ENCODE measurements at regions not wholly inside any gene's neighbourhood (a gene's known extent, or its start where the extent isn't known, plus 50 kb on each side); places are given as distances from the start of the nearest gene placed in this dataset.
"Not testable (repeated sequence)": the region's sequence is repeated elsewhere in the genome, so short reads cannot be mapped to it uniquely, and the experiment has no call there.

GRCh38 chr1:60914982-60915381, 167.4 kb upstream of the NFIA start:
- no peak for DNase-seq (ENCODE audit: low spot score)

GRCh38 chr1:60913708-60914107, 168.7 kb upstream of the NFIA start:
- not testable (repeated sequence) for DNase-seq (ENCODE audit: low spot score)

- no peak for DNase-seq (ENCODE audit: low spot score)
Measured at GRCh38 chr1:60913039-60913438, 169.3 kb upstream of the NFIA start.

GRCh38 chr1:60911966-60912697, 170.2 kb upstream of the NFIA start:
- DNase-seq (ENCODE audit: low spot score), result no peak

- no peak for DNase-seq (ENCODE audit: low spot score)
Measured at GRCh38 chr1:60908159-60908558, 174.2 kb upstream of the NFIA start.

- DNase-seq (ENCODE audit: low spot score), result no peak
Measured at GRCh38 chr1:60906526-60906925, 175.8 kb upstream of the NFIA start.

GRCh38 chr1:60906039-60906438, 176.3 kb upstream of the NFIA start:
- DNase-seq (ENCODE audit: low spot score), result no peak

GRCh38 chr1:60904099-60904851, 178.1 kb upstream of the NFIA start:
- no peak for DNase-seq (ENCODE audit: low spot score)

GRCh38 chr1:60903591-60903990, 178.8 kb upstream of the NFIA start:
- no peak for DNase-seq (ENCODE audit: low spot score)

- no peak for DNase-seq (ENCODE audit: low spot score)
Measured at GRCh38 chr1:60899464-60899863, 182.9 kb upstream of the NFIA start.

GRCh38 chr1:60898987-60899386, 183.4 kb upstream of the NFIA start:
- DNase-seq (ENCODE audit: low spot score), result no peak

GRCh38 chr1:60898413-60898812, 183.9 kb upstream of the NFIA start:
- DNase-seq (ENCODE audit: low spot score), result no peak

GRCh38 chr1:60896701-60897363, 185.5 kb upstream of the NFIA start:
- no peak for DNase-seq (ENCODE audit: low spot score)

GRCh38 chr1:60895701-60896100, 186.7 kb upstream of the NFIA start:
- no peak for DNase-seq (ENCODE audit: low spot score)

GRCh38 chr1:60895252-60895651, 187.1 kb upstream of the NFIA start:
- DNase-seq (ENCODE audit: low spot score), result no peak

GRCh38 chr1:60894741-60895140, 187.6 kb upstream of the NFIA start:
- DNase-seq (ENCODE audit: low spot score), result no peak

- no peak for DNase-seq (ENCODE audit: low spot score)
Measured at GRCh38 chr1:60894130-60894529, 188.2 kb upstream of the NFIA start.

- no peak for DNase-seq (ENCODE audit: low spot score)
Measured at GRCh38 chr1:60893136-60893930, 189.0 kb upstream of the NFIA start.

- DNase-seq (ENCODE audit: low spot score), result no peak
Measured at GRCh38 chr1:60891765-60892164, 190.6 kb upstream of the NFIA start.

- no peak for DNase-seq (ENCODE audit: low spot score)
Measured at GRCh38 chr1:60891281-60891680, 191.1 kb upstream of the NFIA start.

- no peak for DNase-seq (ENCODE audit: low spot score)
Measured at GRCh38 chr1:60890664-60891063, 191.7 kb upstream of the NFIA start.

GRCh38 chr1:60889709-60890108, 192.7 kb upstream of the NFIA start:
- DNase-seq (ENCODE audit: low spot score), result no peak

Data from AG08396 (cell line).